Natural killer cell treated with Interleukin-12 subunit alpha and Interleukin-12 subunit beta and Interleukin-15 and Interleukin-18, amount 100 ng/mL, for 72 hours (primary cell): ENCODE measurements at regions not wholly inside any gene's neighbourhood (a gene's known extent, or its start where the extent isn't known, plus 50 kb on each side); places are given as distances from the start of the nearest gene placed in this dataset.

ENCODE experiments used
- ATAC-seq, 2 donors: fragments of 150-1000 bp; cut with Tn5 transposase in 1 of 2; sonication (Bioruptor Pico), chemical (Tn5 transposase) in 1 of 2; 2 replicates each; pipeline ENCODE4 v1.10.0; 2021
- DNase-seq: peaks from one replicate; pipeline ENCODE4 v3.0.0; 2022; ENCODE audit warnings: low spot score
- H3K27ac Mint-ChIP-seq, 2 donors: 1 replicate in 1 of 2; 2 replicates in 1 of 2; pipeline ENCODE4 v1.8.0; 2022; ENCODE audit warnings: mixed read lengths in 2 of 2, mild to moderate bottlenecking in 1 of 2, moderate library complexity in 1 of 2
- H3K27me3 Mint-ChIP-seq, 2 donors: 1 replicate in 1 of 2; 2 replicates in 1 of 2; pipeline ENCODE4 v1.8.0; 2022; ENCODE audit warnings: mixed read lengths in 2 of 2
- H3K36me3 Mint-ChIP-seq: one replicate; pipeline ENCODE4 v1.8.0; 2022; ENCODE audit warnings: mixed read lengths
- H3K4me1 Mint-ChIP-seq, 2 donors: 1 replicate in 1 of 2; 2 replicates in 1 of 2; pipeline ENCODE4 v1.8.0; 2022; ENCODE audit warnings: low read depth in 2 of 2, mixed read lengths in 2 of 2, mild to moderate bottlenecking in 1 of 2
- H3K4me3 Mint-ChIP-seq: one replicate; pipeline ENCODE4 v1.8.0; 2022; ENCODE audit warnings: mixed read lengths
- H3K9me3 Mint-ChIP-seq: 2 replicates; pipeline ENCODE4 v1.8.0; 2022; ENCODE audit warnings: mixed read lengths

GRCh38 chr5:98723061-98723460, 50.4 kb upstream of the RGMB start:
- H3K27me3 Mint-ChIP-seq = no peaks in the 10 kb centered on the region
- no peak overlapping the region for H3K27ac Mint-ChIP-seq
- no peak for DNase-seq
- no peaks in the 10 kb centered on the region for H3K36me3 Mint-ChIP-seq
- peaks cover 4% of the 10 kb centered on the region for H3K9me3 Mint-ChIP-seq
- no peak overlapping the region for H3K4me3 Mint-ChIP-seq
- no peak for ATAC-seq
- H3K4me1 Mint-ChIP-seq = no peaks in the 10 kb centered on the region
